ENCODE measurements at regions not wholly inside any gene's neighbourhood (a gene's known extent, or its start where the extent isn't known, plus 50 kb on each side); places are given as distances from the start of the nearest gene placed in this dataset.

- H3K9me3 ChIP-seq = no peaks in the 10 kb centered on the region
- intact Hi-C loops (cut with DNase I) = no loop called here
- DNase-seq (no peak), ATAC-seq (no peak)
- 34% methylated on average over 2 of the region's 5 CpGs for WGBS (ENCODE audit: insufficient coverage, low coverage, low lambda C conversion rate, missing lambda C conversion rate)
- H3K4me1 ChIP-seq = no peaks in the 10 kb centered on the region
- TF ChIP-seq POLR2A (IDR thresholded peaks at IDR 0.05) = no peak
- no peak for TF ChIP-seq CTCF (IDR thresholded peaks at IDR 0.05)
- no peaks in the 10 kb centered on the region for H3K27me3 ChIP-seq
- H3K4me3 ChIP-seq = no peak overlapping the region
- H3K27ac ChIP-seq = no peak overlapping the region
- no peaks in the 10 kb centered on the region for H3K36me3 ChIP-seq
Observed at GRCh38 chr12:84174115-84174514, 738.5 kb downstream of the SLC6A15 start.

- Histone ChIP-seq H3K4me3 (no peak overlapping the region), H3K27me3 (no peaks in the 10 kb centered on the region), H3K4me1 (no peaks in the 10 kb centered on the region), H3K9me3 (no peaks in the 10 kb centered on the region), H3K27ac (no peak overlapping the region), H3K36me3 (no peaks in the 10 kb centered on the region)
- no peak for ATAC-seq
- TF ChIP-seq POLR2A (IDR thresholded peaks at IDR 0.05) = no peak
- TF ChIP-seq CTCF (IDR thresholded peaks at IDR 0.05) = no peak
- no peak for DNase-seq
- intact Hi-C loops (cut with DNase I) = no loop called here
- WGBS (ENCODE audit: insufficient coverage, low coverage, low lambda C conversion rate, missing lambda C conversion rate) = 59% methylated on average over 2 of the region's 4 CpGs
Observed at GRCh38 chr12:84172823-84173424, 739.7 kb downstream of the SLC6A15 start.

- TF ChIP-seq POLR2A (IDR thresholded peaks at IDR 0.05) (no peak), CTCF (IDR thresholded peaks at IDR 0.05) (no peak)
- 6% methylated on average over 1 of the region's 1 CpG for WGBS (ENCODE audit: insufficient coverage, low coverage, low lambda C conversion rate, missing lambda C conversion rate)
- Histone ChIP-seq H3K4me1 (no peaks in the 10 kb centered on the region), H3K27ac (no peak overlapping the region), H3K27me3 (no peaks in the 10 kb centered on the region), H3K9me3 (no peaks in the 10 kb centered on the region), H3K4me3 (no peak overlapping the region), H3K36me3 (no peaks in the 10 kb centered on the region)
- DNase-seq (no peak), ATAC-seq (no peak)
- intact Hi-C loops (cut with DNase I) = no loop called here
Observed at GRCh38 chr12:84166812-84167211, 745.8 kb downstream of the SLC6A15 start.

GRCh38 chr12:84165998-84166571, 746.5 kb downstream of the SLC6A15 start:
- no peak for ATAC-seq
- DNase-seq = no peak
- no peak overlapping the region for H3K27ac ChIP-seq
- H3K36me3 ChIP-seq = no peaks in the 10 kb centered on the region
- H3K4me3 ChIP-seq = no peak overlapping the region
- no peaks in the 10 kb centered on the region for H3K9me3 ChIP-seq
- WGBS (ENCODE audit: insufficient coverage, low coverage, low lambda C conversion rate, missing lambda C conversion rate) = 24% methylated on average over 2 of the region's 2 CpGs
- intact Hi-C loops (cut with DNase I) = no loop called here
- TF ChIP-seq POLR2A (IDR thresholded peaks at IDR 0.05) (no peak), CTCF (IDR thresholded peaks at IDR 0.05) (no peak)
- no peaks in the 10 kb centered on the region for H3K27me3 ChIP-seq
- no peaks in the 10 kb centered on the region for H3K4me1 ChIP-seq

Measured in right lobe of liver (tissue), 6 donors.